ENCODE measurements at regions not wholly inside any gene's neighbourhood (a gene's known extent, or its start where the extent isn't known, plus 50 kb on each side); places are given as distances from the start of the nearest gene placed in this dataset.

DNA sequence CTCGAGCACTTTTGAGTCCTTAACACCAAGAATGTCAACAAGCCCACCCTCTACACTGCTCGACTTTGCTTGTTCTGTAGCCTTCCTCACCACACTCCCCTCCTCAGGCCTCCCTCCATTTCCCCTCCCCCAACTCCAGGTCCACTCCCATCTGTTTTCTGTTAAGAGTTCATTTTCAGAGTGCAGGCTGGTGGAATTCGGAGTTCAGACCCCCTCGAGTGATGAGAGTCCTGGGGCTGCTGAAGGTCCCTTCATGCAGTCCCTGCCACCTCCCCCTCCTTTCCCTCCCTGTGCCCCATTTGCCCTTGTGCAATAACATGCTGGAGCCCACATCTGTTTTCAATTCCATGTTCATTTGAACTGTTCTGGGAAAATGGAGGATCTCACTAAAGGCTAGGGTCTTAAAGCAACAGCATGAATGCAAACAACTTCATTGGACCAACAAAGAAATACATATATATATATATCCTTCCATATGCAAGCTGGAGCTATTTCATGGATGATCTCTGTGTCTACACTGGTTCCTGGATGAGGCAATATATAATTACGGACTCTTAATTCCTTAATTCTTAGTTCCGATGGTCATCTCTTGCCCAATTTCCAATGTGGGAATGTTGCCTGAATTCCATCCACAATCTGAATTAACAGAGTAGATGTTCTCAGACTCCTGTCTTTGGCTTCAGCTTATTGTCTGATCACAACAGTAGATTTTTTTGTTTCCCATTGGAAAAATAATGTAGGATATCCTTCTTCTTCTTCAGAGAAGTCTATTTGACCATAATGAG is 340.4 kb downstream of the ETS1 start:
- Histone ChIP-seq H3K27me3 (ENCODE audit: control insufficient read depth, low read length) (no peaks in the 10 kb centered on the region), H3K9me3 (ENCODE audit: control insufficient read depth, insufficient read depth, low read length) (no peaks in the 10 kb centered on the region), H3K36me3 (ENCODE audit: control insufficient read depth, low read length) (no peaks in the 10 kb centered on the region), H3K4me2 (ENCODE audit: low read length) (no peak overlapping the region), H3F3A (ENCODE audit: control insufficient read depth, insufficient read depth) (no peaks in the 10 kb centered on the region), H3K27ac (ENCODE audit: low read depth, low read length) (no peak overlapping the region), H3K4me1 (ENCODE audit: control insufficient read depth, low read length) (no peaks in the 10 kb centered on the region), H3K9me2 (replicated peaks; ENCODE audit: control insufficient read depth, low read length) (no peaks in the 10 kb centered on the region), H3K4me3 (ENCODE audit: low read length) (no peak overlapping the region), H4K20me1 (ENCODE audit: control insufficient read depth, insufficient read depth, low read depth, low read length) (no peaks in the 10 kb centered on the region), H3K79me2 (ENCODE audit: control insufficient read depth, low read length) (no peaks in the 10 kb centered on the region)
- no peak for TF ChIP-seq EZH2phosphoT487 (IDR thresholded peaks at IDR 0.05; ENCODE audit: borderline replicate concordance, low read length)
- TF ChIP-seq, protein P1, sequence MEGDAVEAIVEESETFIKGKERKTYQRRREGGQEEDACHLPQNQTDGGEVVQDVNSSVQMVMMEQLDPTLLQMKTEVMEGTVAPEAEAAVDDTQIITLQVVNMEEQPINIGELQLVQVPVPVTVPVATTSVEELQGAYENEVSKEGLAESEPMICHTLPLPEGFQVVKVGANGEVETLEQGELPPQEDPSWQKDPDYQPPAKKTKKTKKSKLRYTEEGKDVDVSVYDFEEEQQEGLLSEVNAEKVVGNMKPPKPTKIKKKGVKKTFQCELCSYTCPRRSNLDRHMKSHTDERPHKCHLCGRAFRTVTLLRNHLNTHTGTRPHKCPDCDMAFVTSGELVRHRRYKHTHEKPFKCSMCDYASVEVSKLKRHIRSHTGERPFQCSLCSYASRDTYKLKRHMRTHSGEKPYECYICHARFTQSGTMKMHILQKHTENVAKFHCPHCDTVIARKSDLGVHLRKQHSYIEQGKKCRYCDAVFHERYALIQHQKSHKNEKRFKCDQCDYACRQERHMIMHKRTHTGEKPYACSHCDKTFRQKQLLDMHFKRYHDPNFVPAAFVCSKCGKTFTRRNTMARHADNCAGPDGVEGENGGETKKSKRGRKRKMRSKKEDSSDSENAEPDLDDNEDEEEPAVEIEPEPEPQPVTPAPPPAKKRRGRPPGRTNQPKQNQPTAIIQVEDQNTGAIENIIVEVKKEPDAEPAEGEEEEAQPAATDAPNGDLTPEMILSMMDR (IDR thresholded peaks at IDR 0.05; ENCODE audit: low read depth, low read length, poor library complexity, severe bottlenecking), result no peak

DNA sequence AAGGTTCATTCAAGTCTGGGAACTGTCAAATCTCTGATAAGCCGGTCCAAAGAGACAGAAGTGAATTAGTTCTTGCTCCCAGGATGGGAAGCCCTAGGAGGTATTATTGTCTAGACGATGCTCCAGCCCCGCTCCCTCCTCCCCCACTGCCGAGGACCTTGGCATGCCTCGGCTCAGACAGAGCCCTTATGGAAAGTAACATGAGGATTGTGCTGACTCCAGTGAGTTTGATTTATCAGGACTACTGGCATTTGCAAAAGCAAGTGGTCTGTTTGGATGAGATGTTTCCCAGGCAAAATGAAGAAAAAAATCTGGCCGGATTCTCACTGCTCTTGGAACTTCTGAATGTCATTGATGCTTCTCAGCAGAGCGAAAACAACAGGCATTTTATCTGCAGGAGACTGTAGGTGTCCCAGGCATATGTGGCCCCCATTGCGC is 341.0 kb downstream of the ETS1 start:
- TF ChIP-seq, protein P1 (IDR thresholded peaks at IDR 0.05; ENCODE audit: low read depth, low read length, poor library complexity, severe bottlenecking), result no peak
- no peak for TF ChIP-seq EZH2phosphoT487 (IDR thresholded peaks at IDR 0.05; ENCODE audit: borderline replicate concordance, low read length)
- Histone ChIP-seq H3K4me2 (ENCODE audit: low read length) (no peak overlapping the region), H3K9me2 (replicated peaks; ENCODE audit: control insufficient read depth, low read length) (no peaks in the 10 kb centered on the region), H3K79me2 (ENCODE audit: control insufficient read depth, low read length) (no peaks in the 10 kb centered on the region), H3F3A (ENCODE audit: control insufficient read depth, insufficient read depth) (no peaks in the 10 kb centered on the region), H3K4me1 (ENCODE audit: control insufficient read depth, low read length) (no peaks in the 10 kb centered on the region), H3K9me3 (ENCODE audit: control insufficient read depth, insufficient read depth, low read length) (no peaks in the 10 kb centered on the region), H3K36me3 (ENCODE audit: control insufficient read depth, low read length) (no peaks in the 10 kb centered on the region), H3K4me3 (ENCODE audit: low read length) (no peak overlapping the region), H3K27me3 (ENCODE audit: control insufficient read depth, low read length) (no peaks in the 10 kb centered on the region), H4K20me1 (ENCODE audit: control insufficient read depth, insufficient read depth, low read depth, low read length) (no peaks in the 10 kb centered on the region), H3K27ac (ENCODE audit: low read depth, low read length) (no peak overlapping the region)

DNA sequence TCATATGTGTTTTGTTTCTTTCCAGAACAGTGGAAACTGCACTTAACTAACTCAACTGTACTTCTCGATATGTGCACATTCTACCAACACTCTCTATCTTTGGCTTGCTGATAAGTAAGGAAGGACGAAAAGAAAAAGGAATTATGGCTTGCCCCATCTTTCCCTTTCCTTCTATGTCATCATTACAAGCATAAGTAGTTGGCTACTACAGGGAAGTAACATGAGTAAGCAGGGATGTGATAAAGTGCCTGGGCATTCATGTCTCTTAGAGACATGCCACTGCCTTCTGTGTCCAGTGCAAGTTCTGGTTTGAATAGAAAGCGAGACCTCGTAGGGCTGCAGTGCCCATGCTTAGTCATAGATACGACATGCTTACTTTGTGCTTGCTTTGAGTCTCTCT is 342.5 kb downstream of the ETS1 start:
- Histone ChIP-seq H3K27ac (ENCODE audit: low read depth, low read length) (no peak overlapping the region), H3K79me2 (ENCODE audit: control insufficient read depth, low read length) (no peaks in the 10 kb centered on the region)

More for the DNA sequence above, 342.5 kb downstream of the ETS1 start:
- no peaks in the 10 kb centered on the region for H4K20me1 ChIP-seq (ENCODE audit: control insufficient read depth, insufficient read depth, low read depth, low read length)
- H3K27me3 ChIP-seq (ENCODE audit: control insufficient read depth, low read length), result no peaks in the 10 kb centered on the region
- TF ChIP-seq, protein P1 (IDR thresholded peaks at IDR 0.05; ENCODE audit: low read depth, low read length, poor library complexity, severe bottlenecking), result no peak
- TF ChIP-seq EZH2phosphoT487 (IDR thresholded peaks at IDR 0.05; ENCODE audit: borderline replicate concordance, low read length), result no peak
- no peaks in the 10 kb centered on the region for H3K9me2 ChIP-seq (replicated peaks; ENCODE audit: control insufficient read depth, low read length)
- no peaks in the 10 kb centered on the region for H3F3A ChIP-seq (ENCODE audit: control insufficient read depth, insufficient read depth)
- no peaks in the 10 kb centered on the region for H3K4me1 ChIP-seq (ENCODE audit: control insufficient read depth, low read length)
- no peaks in the 10 kb centered on the region for H3K9me3 ChIP-seq (ENCODE audit: control insufficient read depth, insufficient read depth, low read length)
- H3K4me3 ChIP-seq (ENCODE audit: low read length), result no peak overlapping the region
- H3K4me2 ChIP-seq (ENCODE audit: low read length), result no peak overlapping the region
- H3K36me3 ChIP-seq (ENCODE audit: control insufficient read depth, low read length), result no peaks in the 10 kb centered on the region

Data from DOHH2 (cell line).